ENCODE measurements at regions not wholly inside any gene's neighbourhood (a gene's known extent, or its start where the extent isn't known, plus 50 kb on each side); places are given as distances from the start of the nearest gene placed in this dataset.

DNA sequence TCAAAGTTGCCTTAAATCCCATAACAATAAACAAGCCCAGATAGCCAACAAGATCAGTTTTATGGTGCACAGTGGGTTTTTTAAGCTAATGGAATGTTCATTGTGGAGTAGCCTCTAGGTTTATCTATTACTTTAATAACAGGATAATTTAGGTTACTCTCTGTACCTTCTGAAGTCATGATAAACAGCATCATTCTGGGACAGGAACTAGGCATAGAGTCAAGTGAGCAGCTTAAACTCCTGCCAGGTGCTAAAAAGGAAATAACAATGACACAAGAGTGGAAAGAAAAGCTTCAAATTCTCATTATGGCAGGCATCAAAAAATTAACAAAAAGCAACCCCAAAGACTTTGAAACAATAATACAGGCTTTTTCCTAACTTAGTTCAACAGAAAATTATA, 228.8 kb downstream of the HACE1 start:
- DNase-seq (ENCODE audit: insufficient read length, low spot score) (no peak), FAIRE-seq (no peak)
- TF ChIP-seq, protein P1, sequence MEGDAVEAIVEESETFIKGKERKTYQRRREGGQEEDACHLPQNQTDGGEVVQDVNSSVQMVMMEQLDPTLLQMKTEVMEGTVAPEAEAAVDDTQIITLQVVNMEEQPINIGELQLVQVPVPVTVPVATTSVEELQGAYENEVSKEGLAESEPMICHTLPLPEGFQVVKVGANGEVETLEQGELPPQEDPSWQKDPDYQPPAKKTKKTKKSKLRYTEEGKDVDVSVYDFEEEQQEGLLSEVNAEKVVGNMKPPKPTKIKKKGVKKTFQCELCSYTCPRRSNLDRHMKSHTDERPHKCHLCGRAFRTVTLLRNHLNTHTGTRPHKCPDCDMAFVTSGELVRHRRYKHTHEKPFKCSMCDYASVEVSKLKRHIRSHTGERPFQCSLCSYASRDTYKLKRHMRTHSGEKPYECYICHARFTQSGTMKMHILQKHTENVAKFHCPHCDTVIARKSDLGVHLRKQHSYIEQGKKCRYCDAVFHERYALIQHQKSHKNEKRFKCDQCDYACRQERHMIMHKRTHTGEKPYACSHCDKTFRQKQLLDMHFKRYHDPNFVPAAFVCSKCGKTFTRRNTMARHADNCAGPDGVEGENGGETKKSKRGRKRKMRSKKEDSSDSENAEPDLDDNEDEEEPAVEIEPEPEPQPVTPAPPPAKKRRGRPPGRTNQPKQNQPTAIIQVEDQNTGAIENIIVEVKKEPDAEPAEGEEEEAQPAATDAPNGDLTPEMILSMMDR (IDR thresholded peaks at IDR 0.05; ENCODE audit: insufficient read depth, missing control alignments) = no peak

DNA sequence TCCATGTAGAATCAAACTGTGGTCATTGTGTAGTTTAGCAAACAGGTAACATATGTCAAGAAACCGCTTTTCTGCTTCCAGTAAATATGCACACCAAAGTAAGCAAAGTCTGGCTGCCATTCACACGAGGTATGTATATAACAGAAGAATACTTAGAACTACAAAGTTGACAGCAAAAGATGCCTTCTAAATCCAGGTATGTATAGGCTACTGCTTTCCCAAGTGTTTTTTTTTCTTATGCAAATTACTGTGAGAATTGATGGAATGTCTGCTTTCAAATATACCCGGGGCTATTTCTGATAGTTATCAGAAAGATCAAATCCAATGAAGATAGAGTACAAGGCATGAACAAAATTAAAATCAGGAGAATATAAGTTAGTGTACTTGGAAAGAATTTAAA, 229.2 kb downstream of the HACE1 start:
- DNase-seq (ENCODE audit: insufficient read length, low spot score) = no peak
- FAIRE-seq = no peak
- TF ChIP-seq, protein P1 (IDR thresholded peaks at IDR 0.05; ENCODE audit: insufficient read depth, missing control alignments) = no peak

DNA sequence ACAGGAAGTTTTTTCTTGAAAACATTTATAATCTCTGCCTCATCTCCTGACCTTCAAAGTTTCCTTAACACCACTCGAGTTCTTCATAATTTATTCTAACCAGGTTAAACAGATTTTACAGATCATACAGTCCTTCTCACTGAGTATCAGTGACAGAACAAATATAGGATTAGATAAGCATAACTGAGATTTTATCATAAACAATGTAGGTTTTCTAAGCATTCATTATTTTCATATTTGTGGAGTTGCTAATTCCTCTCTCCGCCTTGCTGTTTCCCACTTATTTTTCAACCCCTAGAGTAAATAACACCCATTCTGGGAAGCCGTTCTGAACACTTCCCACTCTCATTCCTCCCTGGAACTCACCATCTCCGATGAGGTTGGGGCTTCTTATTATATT, 229.9 kb downstream of the HACE1 start:
- TF ChIP-seq, protein P1 (IDR thresholded peaks at IDR 0.05; ENCODE audit: insufficient read depth, missing control alignments) = no peak
- no peak for DNase-seq (ENCODE audit: insufficient read length, low spot score)
- FAIRE-seq = no peak

DNA sequence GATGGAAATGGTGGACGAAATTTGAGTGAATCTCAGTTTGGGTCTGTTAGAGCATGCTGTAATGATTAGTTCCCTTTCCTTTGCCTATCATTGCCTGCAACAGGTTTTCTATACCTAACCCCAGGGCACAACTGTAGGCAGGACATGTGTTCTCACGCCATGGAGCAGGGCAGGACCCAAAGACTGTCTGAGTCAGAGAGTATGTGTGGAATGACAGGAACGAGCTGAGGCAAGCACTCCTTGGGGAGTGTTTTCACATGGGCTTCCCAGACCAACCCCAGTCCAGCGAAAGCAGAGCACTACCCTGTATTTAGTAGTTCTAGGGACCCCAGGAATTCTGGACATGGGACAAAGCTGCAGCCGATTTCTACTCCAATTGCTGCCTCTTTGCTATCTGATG, 234.2 kb downstream of the HACE1 start:
- FAIRE-seq (no peak), DNase-seq (ENCODE audit: insufficient read length, low spot score) (no peak)
- TF ChIP-seq, protein P1 (IDR thresholded peaks at IDR 0.05; ENCODE audit: insufficient read depth, missing control alignments) = no peak

DNA sequence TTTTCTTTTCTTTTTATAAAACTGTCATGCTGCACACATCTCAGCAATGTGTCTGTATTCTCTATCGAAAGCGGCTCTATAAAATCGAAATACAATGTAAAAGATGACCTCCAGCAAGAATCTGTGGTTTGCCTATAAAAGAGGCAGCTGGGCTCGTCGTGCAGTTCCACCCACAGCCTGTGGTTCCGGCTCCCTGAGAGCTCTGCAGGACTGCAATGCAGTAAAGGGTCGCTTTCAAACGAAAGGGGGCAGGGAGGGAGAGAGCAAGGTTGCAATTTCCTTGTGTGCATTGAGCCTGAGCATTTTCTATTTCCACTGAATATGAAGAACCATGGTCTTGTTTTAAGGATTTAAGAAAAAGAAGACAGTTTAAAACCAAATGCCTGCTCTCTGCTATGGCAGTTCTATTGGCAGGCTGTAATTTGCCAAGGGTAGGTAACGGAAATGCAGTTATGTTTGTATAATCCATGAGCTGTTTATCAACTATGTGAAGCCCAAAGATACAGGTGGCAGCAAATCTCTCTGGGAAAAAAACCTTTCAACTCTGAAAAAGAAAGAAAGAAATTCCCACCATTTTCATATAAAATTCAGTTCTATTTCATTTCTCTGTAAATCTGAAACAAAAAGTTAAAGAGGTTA, 236.5 kb downstream of the HACE1 start:
- DNase-seq (ENCODE audit: insufficient read length, low spot score) (no peak), FAIRE-seq (no peak)

DNA sequence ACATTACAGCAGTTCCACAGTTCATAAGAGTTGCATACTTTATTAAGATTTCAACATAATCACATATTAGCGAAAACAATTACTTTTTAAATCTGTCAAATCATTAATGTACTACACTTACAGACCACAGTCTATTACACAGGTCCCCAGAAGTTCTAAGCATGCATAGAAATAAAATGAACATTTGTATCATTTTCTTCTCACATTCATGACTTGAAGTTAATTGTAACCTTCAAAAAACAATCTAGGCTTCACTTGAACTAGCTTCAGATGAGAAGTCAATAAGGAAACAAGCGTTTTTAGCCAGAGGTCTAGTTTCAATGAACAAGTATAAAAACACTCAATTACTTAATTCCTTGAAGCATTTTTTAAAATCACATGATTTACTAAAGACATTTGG, 238.3 kb downstream of the HACE1 start:
- TF ChIP-seq, protein P1 (IDR thresholded peaks at IDR 0.05; ENCODE audit: insufficient read depth, missing control alignments) = no peak
- no peak for FAIRE-seq
- no peak for DNase-seq (ENCODE audit: insufficient read length, low spot score)

More for the DNA sequence above, 236.5 kb downstream of the HACE1 start:
- TF ChIP-seq, protein P1 (IDR thresholded peaks at IDR 0.05; ENCODE audit: insufficient read depth, missing control alignments) = no peak

DNA sequence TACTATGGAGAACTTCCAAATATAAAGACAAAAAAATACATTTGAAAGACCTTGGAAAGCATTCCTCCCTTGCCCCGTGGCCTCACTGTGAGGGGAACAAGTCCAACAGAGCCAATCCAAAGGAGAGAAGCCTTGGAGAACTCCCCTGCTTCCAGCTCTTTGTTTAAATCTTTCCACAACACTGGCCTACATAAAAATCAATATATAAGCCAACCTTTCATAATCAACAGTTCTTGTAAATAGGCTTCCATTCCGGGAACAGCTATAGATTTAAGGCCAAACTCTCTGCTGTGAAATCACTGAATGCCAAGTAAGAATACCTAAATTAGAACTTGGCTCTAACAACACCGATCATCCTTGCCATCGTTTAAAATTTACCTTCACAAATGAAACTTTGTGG, 242.1 kb downstream of the HACE1 start:
- DNase-seq (ENCODE audit: insufficient read length, low spot score) (no peak), FAIRE-seq (no peak)
- TF ChIP-seq, protein P1 (IDR thresholded peaks at IDR 0.05; ENCODE audit: insufficient read depth, missing control alignments) = no peak
